ENCODE measurements at regions not wholly inside any gene's neighbourhood (a gene's known extent, or its start where the extent isn't known, plus 50 kb on each side); places are given as distances from the start of the nearest gene placed in this dataset.

GRCh38 chr10:78515873-78516153 lies 482.1 kb downstream of the RPS24 start:
- Histone ChIP-seq H3K27ac (ENCODE audit: low read depth, low read length) (no peak overlapping the region), H3K4me3 (replicated peaks in 1 of 2; ENCODE audit: low read depth in 1 of 2, low read length in 2 of 2) (no peak overlapping the region), H3K9ac (ENCODE audit: low read length) (no peak overlapping the region), H3K36me3 (ENCODE audit: control insufficient read depth in 1 of 2, insufficient read depth in 2 of 2, low read length in 2 of 2) (no peaks in the 10 kb centered on the region), H2AFZ (ENCODE audit: low read depth, low read length, poor library complexity, severe bottlenecking) (no peak overlapping the region), H3K4me2 (ENCODE audit: low read length) (peak overlapping the region; percentile 28), H3K9me2 (ENCODE audit: insufficient read depth) (no peaks in the 10 kb centered on the region), H3K27me3 (ENCODE audit: insufficient read depth, low read length) (no peaks in the 10 kb centered on the region), H3K4me1 (ENCODE audit: control insufficient read depth in 1 of 2, insufficient read depth in 2 of 2, low read length in 2 of 2) (peaks cover 0 to 19% of the 10 kb centered on the region in 2 experiments; a peak in 2 of 4 replicates), H4K20me1 (ENCODE audit: insufficient read depth) (no peaks in the 10 kb centered on the region), H3K79me2 (ENCODE audit: insufficient read depth, low read length) (no peaks in the 10 kb centered on the region), H3K9me3 (ENCODE audit: control insufficient read depth in 1 of 2, insufficient read depth in 1 of 2, low read depth in 1 of 2, low read length in 2 of 2) (no peaks in the 10 kb centered on the region)
- no peak for DNase-seq (ENCODE audit: low read depth, low spot score)
- TF ChIP-seq REST (IDR thresholded peaks at IDR 0.05; ENCODE audit: low read depth) (no peak), ZBTB33 (IDR thresholded peaks at IDR 0.05; ENCODE audit: extremely low read depth, insufficient replicate concordance, low read length) (no peak), CEBPB (IDR thresholded peaks at IDR 0.05; ENCODE audit: low read depth) (no peak), ZNF274 (IDR thresholded peaks at IDR 0.05; ENCODE audit: low read depth, low read length) (no peak), SRF (IDR thresholded peaks at IDR 0.05; ENCODE audit: low read depth) (no peak), TCF7L2 (IDR thresholded peaks at IDR 0.05; ENCODE audit: borderline replicate concordance, extremely low read depth, insufficient read depth, insufficient read length) (no peak), MAX (IDR thresholded peaks at IDR 0.05) (no peak), CBX3 (IDR thresholded peaks at IDR 0.05; ENCODE audit: low read depth) (no peak), RAD21 (IDR thresholded peaks at IDR 0.05; ENCODE audit: low read depth) (no peak), YY1 (IDR thresholded peaks at IDR 0.05; ENCODE audit: extremely low read depth, insufficient replicate concordance, low read depth, low read length) (no peak), ATF3 (IDR thresholded peaks at IDR 0.05) (no peak), EZH2phosphoT487 (IDR thresholded peaks at IDR 0.05; ENCODE audit: borderline replicate concordance) (no peak), ELF1 (IDR thresholded peaks at IDR 0.05; ENCODE audit: borderline replicate concordance, low read depth) (no peak), POLR2A (IDR thresholded peaks at IDR 0.05; ENCODE audit: borderline replicate concordance, extremely low read depth, insufficient read depth, insufficient read length) (no peak), ZFX (IDR thresholded peaks at IDR 0.05) (no peak)
- intact Hi-C loops (cut with micrococcal nuclease) = no loop called here
- POLR2A ChIA-PET = no interaction called here
- no TSS peak for BruUV-seq (replicated peaks)
- CTCF ChIA-PET = no interaction called here
- RAD21 ChIA-PET (ENCODE audit: low non-redundant PET in 1 of 2, low total read pairs in 2 of 2, uncharacterized antibody in 2 of 2, unreplicated experiment in 2 of 2) = no interaction called here
- no peak for ATAC-seq

Measured in HCT116 (cell line).